RWPE1 (cell line): ENCODE measurements at regions not wholly inside any gene's neighbourhood (a gene's known extent, or its start where the extent isn't known, plus 50 kb on each side); places are given as distances from the start of the nearest gene placed in this dataset.

Experiments used
- CTCF ChIA-PET: fragments of 350-600 bp; sonication (Branson Sonifier 250); formaldehyde crosslinking; extraction: SDS; loops from one replicate; lab custom pipeline; 2021; lab: Yijun Ruan, JAX
- POLR2A ChIA-PET: fragments of 400-600 bp; formaldehyde crosslinking; extraction: SDS; loops from one replicate; lab custom pipeline; 2020; ENCODE audit warnings: antibody characterized with exemption; ENCODE audit not compliant: low non-redundant PET; lab: Yijun Ruan, JAX
- DNase-seq: peaks from one replicate; pipeline ENCODE4 v3.0.0; 2012; ENCODE audit warnings: low spot score
- H3K27ac ChIP-seq: fragments of 450-650 bp; 2 replicates; pipeline ENCODE4 v1.5.1; 2017
- CTCF ChIP-seq: fragments of 450-650 bp; conservative IDR thresholded peaks from 2 replicates; pipeline ENCODE4 v1.5.1; 2017; ENCODE audit warnings: low read depth, mild to moderate bottlenecking

- no peak for DNase-seq
- no peak overlapping the region for H3K27ac ChIP-seq
- ChIA-PET POLR2A (no interaction called here), CTCF (interaction anchor here (0.7 kb wide), 1 partner anchor 716 kb away, joined by 6 read pairs; no protein-coding TSS in a partner anchor)
- no peak for TF ChIP-seq CTCF
These were observed 554.9 kb downstream of the TCERG1L start for GRCh38 chr10:130756651-130757050.

GRCh38 chr10:130757271-130757670 lies 554.2 kb downstream of the TCERG1L start:
- POLR2A ChIA-PET = no interaction called here
- no peak overlapping the region for H3K27ac ChIP-seq
- CTCF ChIA-PET = no interaction called here
- TF ChIP-seq CTCF = no peak
- DNase-seq = no peak

GRCh38 chr10:130757821-130758489 lies 553.6 kb downstream of the TCERG1L start:
- no peak overlapping the region for H3K27ac ChIP-seq
- ChIA-PET POLR2A (no interaction called here), CTCF (no interaction called here)
- DNase-seq = no peak
- TF ChIP-seq CTCF = no peak

- H3K27ac ChIP-seq = no peak overlapping the region
- no peak for TF ChIP-seq CTCF
These were observed 553.0 kb downstream of the TCERG1L start for GRCh38 chr10:130758529-130758928.

GRCh38 chr10:130761032-130761575 lies 550.4 kb downstream of the TCERG1L start:
- H3K27ac ChIP-seq = no peak overlapping the region
- POLR2A ChIA-PET = no interaction called here
- no peak for TF ChIP-seq CTCF
- DNase-seq = no peak
- CTCF ChIA-PET = no interaction called here

More at GRCh38 chr10:130758529-130758928, 553.0 kb downstream of the TCERG1L start:
- CTCF ChIA-PET = no interaction called here
- POLR2A ChIA-PET = no interaction called here
- no peak for DNase-seq

GRCh38 chr10:130761788-130762301 lies 549.7 kb downstream of the TCERG1L start:
- no peak for DNase-seq
- TF ChIP-seq CTCF = no peak
- H3K27ac ChIP-seq = no peak overlapping the region
- CTCF ChIA-PET = no interaction called here
- POLR2A ChIA-PET = no interaction called here
